HL-60 (cell line): ENCODE measurements at regions not wholly inside any gene's neighbourhood (a gene's known extent, or its start where the extent isn't known, plus 50 kb on each side); places are given as distances from the start of the nearest gene placed in this dataset.

Source experiments
- GABPA ChIP-seq: IDR thresholded peaks from 2 replicates; pipeline ENCODE4 v1.6.1; 2012; ENCODE audit warnings: low read depth
- POLR2AphosphoS5 ChIP-seq: IDR thresholded peaks from 2 replicates; pipeline ENCODE4 v1.6.1; 2012; ENCODE audit warnings: low read depth
- TF ChIP-seq, protein P1 (sequence below): IDR thresholded peaks from one replicate; pipeline ENCODE4 v1.5.1; 2011; ENCODE audit warnings: low read length, control low read depth, inconsistent platforms; ENCODE audit not compliant: insufficient read depth

DNA sequence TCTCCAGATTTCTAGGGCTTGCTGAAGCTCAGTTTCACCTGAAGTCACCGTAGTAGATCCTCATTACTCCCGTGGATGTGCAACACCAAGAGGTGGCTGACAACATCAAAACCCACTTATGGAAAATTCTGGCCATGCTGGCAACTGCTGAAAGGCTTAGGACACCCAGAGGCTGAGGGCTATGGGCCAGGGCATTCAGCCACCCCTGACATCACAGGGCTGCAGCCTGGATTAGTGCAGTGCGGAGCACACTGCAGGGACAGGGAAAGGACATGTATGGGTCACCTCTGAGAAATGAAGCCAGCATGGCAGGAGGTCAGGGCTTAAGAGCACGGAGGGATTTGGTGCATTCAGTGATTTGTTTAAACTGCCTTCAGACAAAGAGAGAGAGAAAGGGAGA lies 300.6 kb downstream of the TDRD15 start:
- no peak for TF ChIP-seq GABPA
- TF ChIP-seq, protein P1, sequence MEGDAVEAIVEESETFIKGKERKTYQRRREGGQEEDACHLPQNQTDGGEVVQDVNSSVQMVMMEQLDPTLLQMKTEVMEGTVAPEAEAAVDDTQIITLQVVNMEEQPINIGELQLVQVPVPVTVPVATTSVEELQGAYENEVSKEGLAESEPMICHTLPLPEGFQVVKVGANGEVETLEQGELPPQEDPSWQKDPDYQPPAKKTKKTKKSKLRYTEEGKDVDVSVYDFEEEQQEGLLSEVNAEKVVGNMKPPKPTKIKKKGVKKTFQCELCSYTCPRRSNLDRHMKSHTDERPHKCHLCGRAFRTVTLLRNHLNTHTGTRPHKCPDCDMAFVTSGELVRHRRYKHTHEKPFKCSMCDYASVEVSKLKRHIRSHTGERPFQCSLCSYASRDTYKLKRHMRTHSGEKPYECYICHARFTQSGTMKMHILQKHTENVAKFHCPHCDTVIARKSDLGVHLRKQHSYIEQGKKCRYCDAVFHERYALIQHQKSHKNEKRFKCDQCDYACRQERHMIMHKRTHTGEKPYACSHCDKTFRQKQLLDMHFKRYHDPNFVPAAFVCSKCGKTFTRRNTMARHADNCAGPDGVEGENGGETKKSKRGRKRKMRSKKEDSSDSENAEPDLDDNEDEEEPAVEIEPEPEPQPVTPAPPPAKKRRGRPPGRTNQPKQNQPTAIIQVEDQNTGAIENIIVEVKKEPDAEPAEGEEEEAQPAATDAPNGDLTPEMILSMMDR = no peak
- no peak for TF ChIP-seq POLR2AphosphoS5
